GM18858 (cell line): ENCODE measurements at regions not wholly inside any gene's neighbourhood (a gene's known extent, or its start where the extent isn't known, plus 50 kb on each side); places are given as distances from the start of the nearest gene placed in this dataset.
"Not testable (repeated sequence)": the region's sequence is repeated elsewhere in the genome, so short reads cannot be mapped to it uniquely, and the experiment has no call there.

ENCODE experiments used
- ATAC-seq: cut with Tn5 transposase; IDR thresholded peaks from one replicate; pipeline ENCODE4 v1.9.1; 2021; ENCODE audit not compliant: unreplicated experiment

DNA sequence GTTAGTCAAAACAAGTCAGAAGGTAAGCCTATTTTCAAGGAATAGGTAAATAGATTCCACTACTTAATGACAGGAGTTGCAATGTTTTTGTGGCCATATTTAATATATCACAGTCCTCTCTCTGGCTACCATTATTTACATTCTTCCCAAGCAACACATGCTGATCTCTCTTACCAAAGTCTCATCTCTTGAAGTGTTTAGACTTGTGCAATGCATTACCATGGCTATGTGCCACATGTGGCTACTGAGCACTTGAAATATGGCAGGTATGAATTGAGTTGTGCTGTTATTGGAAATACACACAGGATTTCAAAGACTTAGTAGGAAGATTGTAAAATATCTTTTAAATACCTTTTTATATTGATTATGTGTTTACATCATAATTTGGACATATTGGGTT lies 262.4 kb upstream of the PDE3A start:
- no peak for ATAC-seq

GRCh38 chr12:20109676-20110075 lies 258.7 kb upstream of the PDE3A start:
- no peak for ATAC-seq

GRCh38 chr12:20115371-20115770 lies 253.0 kb upstream of the PDE3A start:
- not testable (repeated sequence) for ATAC-seq

- ATAC-seq, result no peak
Observed at GRCh38 chr12:20119596-20120402, 248.5 kb upstream of the PDE3A start.

- ATAC-seq, result no peak
Observed at GRCh38 chr12:20120403-20120725, 248.0 kb upstream of the PDE3A start.

GRCh38 chr12:20122274-20122673 lies 246.1 kb upstream of the PDE3A start:
- ATAC-seq, result no peak

DNA sequence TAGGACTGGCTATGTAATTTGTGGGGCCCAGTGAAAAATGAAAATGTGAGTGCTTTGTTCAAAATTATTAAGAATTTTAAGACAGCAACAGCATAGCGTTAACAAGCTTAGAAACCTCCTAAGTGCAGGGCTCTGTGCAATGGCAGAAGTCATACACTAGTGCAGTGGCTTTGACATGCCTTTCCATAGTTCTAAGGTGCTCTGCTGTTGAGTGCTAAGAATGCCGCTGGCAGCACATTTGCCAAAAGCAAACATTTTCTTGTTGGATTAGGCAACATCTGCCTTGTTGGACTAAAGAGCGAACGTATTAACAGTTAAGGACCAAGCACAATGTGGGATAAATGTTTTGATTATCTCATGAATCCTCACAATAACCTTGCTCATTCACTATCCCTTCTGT lies 244.9 kb upstream of the PDE3A start:
- no peak for ATAC-seq

DNA sequence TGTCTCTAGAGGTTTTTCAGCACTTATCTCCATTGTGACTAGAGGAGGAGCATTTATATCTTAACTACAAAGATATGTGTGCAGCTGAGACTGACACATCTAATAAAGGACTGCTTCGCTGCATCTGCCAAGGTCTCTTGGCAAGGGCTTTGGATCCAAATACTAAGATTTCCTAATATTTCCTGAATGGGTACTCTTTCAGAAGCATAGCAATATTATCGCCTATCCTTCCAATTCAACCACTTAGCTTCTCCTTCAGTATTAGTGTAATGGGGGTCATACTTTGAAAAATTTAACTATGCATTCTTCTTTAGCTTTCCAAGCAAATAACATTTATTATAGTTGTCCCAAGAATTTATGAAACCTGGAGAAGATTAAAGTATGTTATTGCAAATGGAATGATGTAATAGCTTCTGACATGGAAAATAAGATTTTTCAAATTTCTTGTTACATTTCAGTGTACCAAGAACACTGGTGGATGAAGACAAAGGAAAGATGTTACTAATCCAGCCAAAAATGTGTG lies 243.0 kb upstream of the PDE3A start:
- no peak for ATAC-seq

- ATAC-seq, result no peak
Observed at GRCh38 chr12:20126601-20127000, 241.7 kb upstream of the PDE3A start.

DNA sequence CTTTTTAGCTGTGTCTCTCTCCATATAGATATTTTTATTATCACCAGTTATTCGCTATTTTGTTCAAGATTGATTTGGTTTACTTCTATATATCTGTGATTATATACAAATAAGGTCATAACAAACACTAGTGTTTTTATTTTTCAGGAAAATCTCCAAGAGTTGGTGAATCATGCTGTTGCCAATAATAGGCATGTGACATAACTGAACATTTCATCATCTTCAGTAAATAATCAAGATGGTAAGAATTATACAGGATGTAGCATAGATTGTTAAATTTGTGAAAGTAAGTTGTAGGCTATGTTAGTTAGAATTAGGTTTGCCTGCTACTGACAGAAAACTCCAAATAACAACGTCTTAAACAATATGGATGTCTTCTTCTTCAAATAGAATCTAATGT lies 240.9 kb upstream of the PDE3A start:
- ATAC-seq, result no peak

GRCh38 chr12:20128928-20129327 lies 239.4 kb upstream of the PDE3A start:
- no peak for ATAC-seq

- no peak for ATAC-seq
Observed at GRCh38 chr12:20132818-20133217, 235.5 kb upstream of the PDE3A start.

DNA sequence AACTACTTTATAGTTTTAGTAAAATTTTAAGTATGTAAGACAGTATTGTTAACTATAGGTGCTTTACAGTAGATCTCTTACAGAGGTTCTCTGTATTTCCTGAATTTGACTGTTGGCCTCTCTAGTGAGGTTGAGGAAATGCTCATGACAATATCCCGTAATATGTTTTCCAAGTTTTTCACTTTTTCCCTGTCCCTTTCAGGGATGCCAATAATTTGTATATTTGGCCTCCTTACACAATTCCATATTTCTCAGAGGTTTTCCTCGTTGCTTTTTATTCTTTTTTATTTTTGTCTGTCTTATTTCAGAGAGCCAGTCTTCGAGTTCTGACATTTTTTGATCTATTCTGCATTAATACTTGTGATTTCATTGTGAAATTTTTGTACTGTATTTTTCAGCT lies 233.7 kb upstream of the PDE3A start:
- no peak for ATAC-seq

- ATAC-seq, result no peak
Observed at GRCh38 chr12:20140751-20141150, 227.6 kb upstream of the PDE3A start.

DNA sequence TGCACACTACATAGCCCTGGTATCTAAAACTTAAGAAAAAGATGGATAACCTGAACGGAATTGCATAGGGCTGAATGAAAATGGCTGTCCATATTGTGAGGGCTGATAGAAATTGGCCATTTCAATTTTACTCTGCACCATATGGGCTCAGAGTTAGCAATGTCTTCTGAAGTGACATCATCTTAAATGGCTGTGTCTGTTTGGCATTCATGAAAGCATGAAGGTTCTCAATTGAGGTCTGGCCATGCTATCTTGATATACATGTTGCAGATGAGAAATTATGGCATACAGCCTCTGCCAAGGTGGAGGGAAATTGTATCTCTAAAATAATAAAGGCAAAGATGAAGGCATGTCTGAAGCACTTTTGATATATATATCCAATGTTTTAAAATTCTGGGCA lies 226.0 kb upstream of the PDE3A start:
- no peak for ATAC-seq

DNA sequence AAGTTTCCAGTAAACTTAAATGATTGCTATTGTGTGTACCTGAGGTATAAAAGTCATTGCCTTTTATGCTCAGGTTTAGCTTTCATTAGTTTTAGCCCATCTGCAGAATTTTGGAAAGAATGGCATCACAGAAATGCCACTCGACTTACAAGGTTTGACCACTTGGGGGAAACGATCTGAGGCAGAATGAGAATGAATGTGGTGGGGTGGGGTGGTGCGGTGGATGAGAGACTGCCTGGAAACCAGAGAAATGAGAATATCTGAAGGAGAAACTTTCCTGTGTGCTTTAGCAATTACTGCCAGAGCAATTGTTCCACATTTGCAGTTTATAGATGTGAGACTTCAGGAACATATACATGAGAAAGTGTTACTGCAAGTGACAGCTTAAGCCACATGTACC lies 225.4 kb upstream of the PDE3A start:
- ATAC-seq, result no peak

DNA sequence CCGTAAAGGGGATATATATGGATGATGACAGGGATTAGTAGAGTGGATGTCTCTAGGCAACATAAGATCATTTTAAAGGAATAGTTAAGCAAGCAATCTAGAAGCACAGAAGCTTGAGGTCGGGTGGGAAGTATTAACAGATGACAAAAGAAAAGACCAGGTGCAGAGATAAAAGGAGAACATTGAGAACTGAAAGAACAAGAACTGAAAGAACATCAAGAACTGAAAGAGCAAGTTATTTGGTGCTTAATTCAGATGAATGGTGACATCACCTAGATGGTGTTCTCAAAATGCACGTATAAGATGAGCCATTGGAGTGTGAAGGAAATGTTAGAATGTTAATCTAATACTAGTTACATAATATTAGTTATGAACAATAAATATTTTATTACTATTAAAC lies 224.0 kb upstream of the PDE3A start:
- ATAC-seq, result peak; percentile 77

DNA sequence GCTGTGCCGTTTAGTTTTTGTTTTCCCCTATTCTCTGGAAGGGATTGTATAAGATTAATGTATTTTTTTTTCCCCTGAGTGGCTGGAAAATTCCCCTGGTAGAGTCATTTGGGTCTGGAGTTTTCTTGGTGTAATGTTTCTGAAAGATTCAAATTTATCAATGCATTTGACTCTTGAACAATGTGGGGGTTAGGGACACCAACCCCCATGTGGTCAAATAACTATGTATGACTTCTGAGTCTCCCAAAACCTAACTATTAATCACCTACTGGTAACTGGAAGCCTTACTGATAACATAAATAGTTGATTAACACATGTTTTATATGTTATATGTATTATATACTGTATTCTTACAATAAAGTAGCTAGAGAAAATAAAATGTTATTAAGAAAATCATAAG lies 220.1 kb upstream of the PDE3A start:
- ATAC-seq, result no peak

GRCh38 chr12:20150835-20151422 lies 217.4 kb upstream of the PDE3A start:
- no peak for ATAC-seq

GRCh38 chr12:20154052-20154451 lies 214.3 kb upstream of the PDE3A start:
- ATAC-seq, result no peak

- no peak for ATAC-seq
Observed at GRCh38 chr12:20155374-20155773, 213.0 kb upstream of the PDE3A start.

- not testable (repeated sequence) for ATAC-seq
Observed at GRCh38 chr12:20160899-20161298, 207.4 kb upstream of the PDE3A start.
